NCI-H1048 (cell line): ENCODE measurements at regions not wholly inside any gene's neighbourhood (a gene's known extent, or its start where the extent isn't known, plus 50 kb on each side); places are given as distances from the start of the nearest gene placed in this dataset.

ENCODE experiments used
- DNase-seq: peaks from one replicate; lab custom pipeline; 2025; lab: John Stamatoyannopoulos, UW

DNA sequence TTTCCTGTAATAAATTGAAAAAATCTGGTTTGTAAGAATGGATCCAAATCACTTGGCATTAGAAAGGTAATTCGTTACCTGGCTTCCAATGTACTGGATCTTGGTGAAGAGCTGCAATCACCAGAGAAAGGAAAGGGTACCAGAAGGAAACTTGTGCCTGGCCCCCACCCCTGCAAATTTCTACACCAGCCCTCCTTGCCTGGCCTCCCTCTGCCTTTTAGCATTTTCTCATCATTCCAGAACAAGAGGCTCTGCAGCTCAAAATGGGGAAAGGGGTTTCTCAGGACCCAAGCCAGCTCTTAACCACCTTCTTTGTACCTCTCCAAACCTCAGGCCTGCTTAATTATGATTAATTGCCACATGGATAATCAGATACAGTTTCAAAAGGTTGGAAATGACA is 612.8 kb upstream of the MGMT start:
- DNase-seq, result no peak

DNA sequence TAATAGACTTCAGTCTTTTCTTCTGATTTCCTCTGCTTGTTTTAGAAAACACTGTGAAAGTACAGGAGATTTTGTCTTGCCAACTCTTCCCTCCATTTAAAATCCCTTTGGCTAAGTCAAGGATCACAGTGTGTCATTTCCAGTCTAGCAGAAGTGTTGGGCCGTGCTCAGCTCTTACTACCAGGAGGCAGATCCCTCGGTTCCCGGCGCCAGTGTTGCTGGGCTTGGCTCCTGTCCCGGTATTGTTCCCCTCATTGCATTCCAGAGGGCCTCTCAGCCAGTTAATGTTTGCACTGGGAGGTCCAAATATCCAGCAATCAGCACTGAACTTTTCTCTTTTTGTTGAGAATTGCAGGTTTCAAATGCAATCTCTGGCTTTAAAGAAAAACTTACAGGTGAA is 612.1 kb upstream of the MGMT start:
- DNase-seq, result no peak

DNA sequence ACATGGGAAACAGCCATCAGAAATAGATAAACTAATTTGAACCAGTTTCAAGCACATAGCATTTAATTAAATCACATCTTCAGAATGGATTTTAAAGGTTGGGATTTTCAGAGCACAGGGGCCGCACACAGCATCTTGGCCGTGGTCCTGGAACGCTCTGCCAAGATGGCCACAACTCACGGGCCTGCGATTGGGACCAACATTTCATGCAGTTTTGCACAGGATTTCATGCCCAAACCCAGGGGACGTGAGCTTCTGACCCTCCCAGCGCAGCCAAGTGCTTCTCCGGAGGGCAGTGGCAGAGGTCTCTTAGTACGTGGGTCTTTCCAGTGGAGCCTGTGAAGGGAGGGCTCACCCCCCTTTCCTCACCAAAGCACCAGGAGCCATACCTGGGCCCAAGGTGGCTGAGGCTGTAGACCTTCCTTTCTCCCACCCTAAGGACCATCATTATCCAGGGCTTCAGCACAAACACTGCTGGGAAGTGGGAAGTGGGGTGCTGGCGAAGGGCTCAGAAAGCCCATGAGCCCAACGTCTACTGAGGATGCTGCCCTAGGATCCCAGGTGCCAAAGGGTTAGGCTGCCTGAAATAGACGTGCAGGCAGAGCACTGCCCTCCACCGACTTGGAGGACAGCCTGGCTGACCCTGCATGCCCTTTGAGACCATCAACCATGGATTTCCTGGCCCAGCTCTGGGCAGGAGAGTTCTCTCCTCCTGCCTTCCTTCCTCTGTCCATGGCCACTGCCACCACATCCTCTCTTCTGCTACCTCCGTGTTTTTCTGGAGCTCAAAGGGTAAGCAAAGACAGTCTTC is 611.2 kb upstream of the MGMT start:
- DNase-seq, result no peak

DNA sequence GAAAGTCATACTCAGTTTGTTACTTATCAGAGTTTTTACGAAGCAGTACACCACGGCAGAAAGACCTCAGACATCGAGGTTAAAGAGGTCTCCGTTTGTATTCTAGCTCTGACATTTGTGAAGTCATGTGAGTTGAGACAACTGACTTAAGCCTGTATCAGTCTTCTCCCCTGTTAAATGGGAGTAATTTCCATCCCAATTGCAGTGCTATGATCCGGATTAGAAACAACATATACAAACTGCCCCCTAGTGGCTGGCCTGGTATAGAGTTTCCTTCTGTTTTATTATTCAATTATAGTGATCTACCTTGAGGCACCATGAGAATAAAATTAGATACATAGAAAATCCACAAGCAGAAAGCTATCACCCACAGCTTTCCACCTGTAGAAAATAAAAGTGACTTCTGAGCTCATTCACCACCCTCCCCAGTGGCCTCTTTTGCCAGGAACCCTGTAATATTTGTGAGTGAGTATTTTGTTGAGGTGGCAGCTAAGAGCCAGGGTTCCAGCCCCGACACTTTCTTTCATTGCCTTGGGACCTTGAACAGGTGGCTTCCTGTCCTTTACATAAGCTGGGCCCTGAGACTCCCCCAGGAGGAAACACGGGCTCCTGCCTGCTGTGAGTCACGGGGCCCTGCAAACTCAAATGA is 607.2 kb upstream of the MGMT start:
- no peak for DNase-seq

DNA sequence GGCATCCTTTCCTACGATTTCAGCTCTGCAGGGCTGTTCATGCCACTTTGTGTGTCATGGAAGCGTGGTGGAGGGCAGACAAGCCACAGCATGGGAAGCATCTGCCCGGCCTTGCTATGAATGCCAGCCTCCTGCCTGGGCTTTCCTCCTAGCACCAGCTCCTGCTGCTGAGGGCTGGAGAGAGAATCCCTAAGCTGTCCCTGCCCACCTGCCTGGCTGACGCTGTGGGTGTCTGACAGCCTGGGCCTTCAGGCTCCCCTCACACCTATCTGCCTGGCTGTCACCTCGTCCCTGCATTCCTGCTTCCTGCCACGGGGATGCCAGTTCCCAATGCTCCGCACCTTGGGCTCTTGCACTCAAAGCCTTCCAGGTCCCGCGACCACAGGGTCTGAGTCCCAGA is 606.5 kb upstream of the MGMT start:
- DNase-seq, result no peak

DNA sequence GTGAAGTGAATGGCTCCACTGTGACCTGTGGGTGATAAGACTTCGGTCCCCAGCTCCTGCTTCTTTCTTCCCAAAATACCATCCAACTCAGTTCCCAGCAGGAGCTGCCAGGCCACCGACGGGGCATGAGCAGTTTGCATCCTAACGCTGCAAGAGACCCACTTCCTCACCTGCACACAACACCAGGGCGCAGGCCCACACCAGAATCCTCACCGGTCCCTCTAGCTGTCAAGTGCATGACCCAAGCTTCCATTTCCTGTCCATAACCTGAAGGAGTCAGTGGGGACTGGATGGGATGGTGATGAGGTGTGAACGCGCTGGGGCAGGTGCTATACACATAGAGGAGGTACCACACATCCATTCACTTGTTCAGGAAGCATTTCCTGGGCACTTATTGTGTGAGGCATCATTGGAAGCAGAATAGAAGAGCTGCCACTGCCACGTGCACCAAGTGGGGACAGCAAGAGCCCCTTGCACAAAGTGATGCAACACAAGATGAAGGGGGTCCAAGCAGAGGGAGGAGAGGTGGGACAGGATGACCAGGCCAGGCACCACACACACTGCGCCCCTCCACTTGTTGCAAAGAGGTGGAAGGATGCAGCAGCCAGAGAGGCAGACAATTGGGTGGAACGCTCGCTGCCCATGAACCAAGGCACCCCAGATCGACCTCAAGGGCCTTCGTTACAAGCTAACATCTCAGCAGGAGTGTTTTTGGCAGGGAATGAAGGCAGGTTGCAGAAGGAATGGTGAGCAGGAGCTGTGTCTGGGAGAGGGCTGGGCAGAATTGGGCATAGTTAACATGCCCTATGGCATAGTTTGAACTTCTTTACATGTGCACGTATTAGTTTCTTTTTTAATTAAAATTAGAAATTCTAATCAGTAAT is 605.8 kb upstream of the MGMT start:
- no peak for DNase-seq

DNA sequence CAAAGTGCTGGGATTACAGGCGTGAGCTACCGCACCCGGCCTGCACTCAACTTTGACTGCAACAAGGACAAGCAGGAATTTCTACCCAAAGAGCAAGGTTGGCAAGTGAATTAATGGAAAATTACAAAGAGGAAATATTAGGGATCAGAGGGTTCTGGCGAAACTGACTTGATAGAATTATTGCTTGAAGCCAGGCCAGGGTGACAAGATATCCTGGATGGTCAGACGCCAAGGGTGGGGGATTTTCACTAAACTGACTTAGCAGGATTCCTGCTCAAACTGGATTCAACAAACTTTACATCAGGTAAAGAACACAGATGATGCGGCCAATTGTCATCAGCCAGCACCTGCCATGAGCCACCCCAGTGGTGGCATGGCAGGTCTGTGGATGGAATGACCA is 603.6 kb upstream of the MGMT start:
- DNase-seq, result no peak

DNA sequence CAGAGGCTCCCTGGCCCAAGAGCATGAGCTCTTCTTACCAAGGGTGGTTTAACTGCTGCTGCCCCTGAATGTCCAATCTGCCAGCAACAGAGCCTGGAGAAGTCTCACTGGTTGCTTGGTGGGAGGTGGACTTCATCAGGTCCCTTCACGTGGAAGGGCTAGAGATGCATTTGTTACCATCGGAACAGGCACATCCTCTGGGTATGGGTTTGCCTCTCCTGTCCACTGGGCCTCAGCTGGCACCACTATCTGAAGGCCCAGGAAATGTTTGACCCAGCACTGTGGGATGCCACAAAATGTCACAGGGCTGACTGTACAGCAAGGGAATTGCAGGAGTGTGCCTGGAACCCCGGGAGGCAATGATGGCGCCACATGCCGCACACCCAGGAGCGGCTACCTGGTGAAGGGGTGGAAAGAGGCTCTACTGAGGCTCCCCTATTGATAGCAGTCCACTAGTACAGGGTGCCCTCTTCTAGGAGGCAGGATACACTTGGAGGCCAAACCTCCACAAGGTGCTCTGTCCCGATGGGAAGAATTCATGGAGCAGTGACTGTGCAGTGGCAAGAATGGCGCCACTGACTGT is 603.1 kb upstream of the MGMT start:
- no peak for DNase-seq

DNA sequence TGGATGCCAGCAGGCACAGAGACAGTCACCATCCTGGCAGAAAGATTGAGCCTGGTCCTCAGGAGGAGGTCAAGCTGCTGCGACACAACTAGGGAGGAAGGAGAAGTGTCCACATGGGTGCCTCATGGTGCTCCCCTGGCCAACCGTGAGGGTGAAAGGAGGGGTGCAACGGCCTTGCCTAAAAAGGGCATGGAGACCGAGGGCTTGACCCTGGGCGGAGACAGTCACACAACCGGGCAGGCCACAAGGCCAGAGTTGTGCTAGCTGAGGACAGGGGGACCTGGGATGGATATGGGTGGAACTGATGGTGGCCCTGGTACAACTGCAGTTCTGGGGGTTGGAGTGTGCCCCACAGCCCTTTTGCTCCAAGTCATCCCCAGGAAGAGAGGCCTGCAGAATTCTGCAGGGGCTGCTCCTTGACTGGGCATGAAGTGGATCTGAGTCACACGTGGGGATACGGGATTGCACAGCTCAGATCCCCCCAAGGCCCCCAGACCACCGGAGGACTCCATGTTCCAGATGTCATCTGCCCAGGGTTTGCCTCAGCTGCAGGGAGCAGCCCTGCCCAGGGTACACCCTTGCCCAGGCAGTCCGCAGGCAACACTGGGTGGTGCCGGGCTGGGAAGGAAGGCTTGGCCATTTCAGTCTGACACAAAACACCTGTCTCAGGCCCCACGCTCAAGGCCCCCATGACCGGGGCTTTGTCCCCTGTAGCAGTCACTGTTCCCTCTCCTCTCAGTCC is 602.3 kb upstream of the MGMT start:
- DNase-seq, result no peak

DNA sequence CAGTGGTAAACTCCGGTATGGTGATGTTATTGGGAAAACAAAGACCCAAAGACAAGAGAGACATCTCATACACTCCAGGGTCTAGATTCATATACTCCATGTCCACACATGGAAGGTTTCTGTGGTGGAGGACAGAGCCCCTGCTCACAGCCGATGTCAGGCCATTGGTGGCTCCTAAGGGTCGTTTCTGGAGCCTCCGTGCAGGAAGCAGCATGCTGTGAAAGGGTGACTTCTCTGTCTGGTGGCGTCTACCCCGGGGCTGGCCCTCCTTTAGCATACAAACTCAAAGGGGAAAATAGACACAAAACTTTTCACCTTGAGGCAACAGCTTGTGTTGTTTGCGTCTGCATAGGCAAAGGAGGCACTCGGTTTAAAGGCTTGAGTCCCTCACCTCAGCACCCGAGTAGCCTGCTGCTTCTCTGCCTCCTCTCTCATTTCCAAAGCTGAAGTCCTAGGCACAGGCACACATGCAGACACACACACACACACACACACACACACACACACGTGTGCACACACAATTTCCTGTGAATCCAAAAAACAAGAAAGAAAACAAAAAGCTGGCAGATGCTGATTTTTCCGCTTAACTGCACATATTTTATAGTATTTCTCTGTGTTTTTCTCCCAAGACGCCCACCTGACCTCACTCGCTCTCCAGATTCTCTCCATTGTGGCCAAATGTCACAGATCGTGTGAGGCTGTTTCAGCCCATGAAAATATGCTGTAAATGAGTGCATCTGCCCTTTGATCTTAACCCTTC is 601.4 kb upstream of the MGMT start:
- DNase-seq, result no peak

DNA sequence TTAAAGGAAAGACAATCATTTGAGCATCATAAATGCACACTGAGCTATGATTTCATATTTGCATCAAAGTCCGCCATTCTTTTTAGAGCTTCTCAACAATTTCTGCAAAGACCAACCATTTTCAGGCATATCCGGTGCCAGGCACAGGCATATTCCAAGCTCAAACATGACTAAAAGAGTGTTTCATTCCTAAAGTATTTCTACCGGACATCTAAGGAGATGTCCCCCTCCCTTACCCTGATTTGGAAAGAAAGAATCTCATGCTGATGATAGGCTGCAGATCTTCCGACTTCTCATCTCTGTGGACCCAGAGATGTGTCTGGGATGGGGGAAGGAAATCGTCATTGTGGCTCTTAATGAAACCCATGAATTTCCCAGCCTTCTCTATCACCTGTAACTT is 600.5 kb upstream of the MGMT start:
- no peak for DNase-seq

DNA sequence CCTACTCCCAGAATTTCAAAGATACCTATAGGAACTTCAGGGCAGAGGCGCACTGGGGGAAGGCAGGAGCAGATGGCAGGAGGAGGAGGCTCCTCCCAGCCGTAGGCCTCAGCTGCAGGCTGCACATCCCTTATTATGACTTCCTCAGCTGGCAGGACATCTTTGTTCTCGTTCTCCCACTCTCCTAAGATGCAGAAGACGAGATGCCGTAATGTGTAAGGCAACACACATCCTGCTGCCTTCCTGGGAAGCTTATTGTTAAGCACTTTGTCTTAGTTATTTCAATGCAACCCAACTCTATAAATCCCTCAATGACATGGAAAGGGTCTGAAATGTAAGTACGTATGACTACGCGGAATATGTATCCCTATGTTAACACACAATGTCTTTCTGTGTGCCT is 599.8 kb upstream of the MGMT start:
- no peak for DNase-seq

DNA sequence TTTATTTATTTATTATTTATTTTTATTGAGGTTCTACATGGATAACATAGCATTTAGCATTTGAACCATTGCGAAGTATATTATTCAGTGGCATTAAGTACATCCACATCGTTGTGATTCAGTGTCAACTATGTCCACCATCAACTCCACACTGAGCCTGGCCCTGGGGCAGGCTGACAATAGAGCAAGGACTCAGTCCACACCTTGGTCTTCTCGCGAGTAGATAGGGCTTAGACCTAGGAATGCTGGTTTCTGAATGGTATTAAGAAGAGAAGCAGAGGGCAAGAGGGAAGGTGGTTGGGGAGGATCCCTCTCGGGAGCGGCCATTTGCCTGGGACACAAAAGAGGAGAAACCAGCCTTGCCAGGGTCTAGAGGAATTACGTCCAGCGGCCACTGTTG is 599.2 kb upstream of the MGMT start:
- DNase-seq, result no peak

DNA sequence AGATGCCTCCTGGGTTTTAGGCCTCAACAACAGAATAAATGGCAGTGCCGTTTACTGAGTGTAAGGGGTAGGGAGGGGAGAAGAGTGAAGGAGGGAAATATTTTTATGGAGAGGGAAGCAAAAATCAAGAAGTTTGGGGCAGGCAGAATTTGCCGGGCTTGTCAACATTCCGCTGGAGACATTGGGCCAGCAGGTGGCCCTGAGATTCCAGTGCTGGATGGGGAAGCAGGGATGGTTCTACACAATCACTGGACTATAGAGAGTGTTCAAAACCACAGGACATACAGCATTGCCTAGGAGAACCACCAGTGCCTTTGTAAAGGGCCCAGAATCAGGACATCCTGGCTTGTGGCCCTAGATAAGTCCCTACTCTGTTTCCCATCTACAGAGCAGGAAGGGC is 598.6 kb upstream of the MGMT start:
- DNase-seq, result no peak

DNA sequence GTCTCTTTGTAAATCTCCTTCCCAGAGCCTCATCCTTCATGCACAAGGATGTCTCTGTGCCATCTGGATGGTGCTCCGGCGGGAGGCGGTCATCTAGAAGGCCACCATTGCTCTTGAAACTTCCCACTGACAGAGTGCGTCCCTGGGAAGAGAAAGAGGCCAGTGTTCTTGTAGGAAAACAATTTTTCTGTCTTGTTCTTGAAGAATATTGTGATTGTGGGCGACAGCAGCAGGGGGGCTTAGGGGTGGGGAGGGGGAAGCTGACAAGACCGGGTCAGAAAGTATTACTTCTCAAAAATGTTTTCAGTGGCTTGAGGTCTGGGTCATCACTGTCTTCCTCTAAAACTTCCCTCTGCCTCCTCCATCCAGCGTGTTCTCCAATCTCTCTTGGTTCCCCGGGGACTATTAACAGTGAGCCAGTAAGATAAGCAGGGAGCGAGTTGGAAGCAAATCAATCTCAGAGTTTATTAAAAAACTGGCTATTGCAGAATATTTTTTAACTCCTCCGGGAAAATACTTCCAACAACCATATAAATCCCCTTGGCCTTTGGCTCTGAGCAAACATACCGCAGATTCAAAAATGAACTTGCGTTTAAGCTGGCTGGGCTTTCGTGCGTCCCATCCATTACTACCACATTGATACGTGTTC is 597.8 kb upstream of the MGMT start:
- DNase-seq, result no peak

DNA sequence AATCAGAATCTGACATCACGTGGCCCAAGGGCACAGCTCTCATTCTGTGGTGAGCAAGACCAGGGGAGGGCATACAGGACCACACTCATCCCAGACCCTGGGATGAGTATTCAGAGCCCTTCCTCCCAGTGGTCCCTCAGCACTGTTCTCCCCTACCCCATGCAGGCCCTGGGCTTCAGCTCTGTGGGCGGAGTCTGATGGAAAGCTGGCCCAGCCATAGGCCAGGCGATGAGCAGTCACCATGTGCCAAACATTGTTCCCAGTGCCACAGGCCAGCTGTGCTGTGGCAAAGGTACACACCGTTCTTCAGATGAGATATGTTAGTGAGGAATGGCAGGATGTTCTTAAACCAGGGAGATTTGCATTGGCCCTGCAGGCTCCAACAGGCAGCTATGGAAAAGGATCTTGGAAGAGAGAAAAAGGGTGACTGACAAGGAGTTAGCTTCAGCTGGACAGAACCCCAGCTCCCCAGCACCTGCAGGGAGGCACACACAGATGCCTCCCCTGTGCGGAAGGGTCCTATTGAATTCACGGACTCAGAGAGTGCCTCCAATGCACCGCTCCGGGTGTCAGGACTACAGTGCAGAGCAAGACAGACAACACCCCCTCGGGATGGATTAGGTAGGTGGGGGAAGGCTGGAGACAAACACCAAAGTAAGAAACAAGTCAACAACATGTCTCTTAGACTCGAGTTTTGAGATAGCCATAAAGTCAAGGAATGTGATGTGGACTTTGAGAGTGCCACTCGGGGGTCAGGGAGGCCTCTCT is 596.0 kb upstream of the MGMT start:
- DNase-seq, result no peak

DNA sequence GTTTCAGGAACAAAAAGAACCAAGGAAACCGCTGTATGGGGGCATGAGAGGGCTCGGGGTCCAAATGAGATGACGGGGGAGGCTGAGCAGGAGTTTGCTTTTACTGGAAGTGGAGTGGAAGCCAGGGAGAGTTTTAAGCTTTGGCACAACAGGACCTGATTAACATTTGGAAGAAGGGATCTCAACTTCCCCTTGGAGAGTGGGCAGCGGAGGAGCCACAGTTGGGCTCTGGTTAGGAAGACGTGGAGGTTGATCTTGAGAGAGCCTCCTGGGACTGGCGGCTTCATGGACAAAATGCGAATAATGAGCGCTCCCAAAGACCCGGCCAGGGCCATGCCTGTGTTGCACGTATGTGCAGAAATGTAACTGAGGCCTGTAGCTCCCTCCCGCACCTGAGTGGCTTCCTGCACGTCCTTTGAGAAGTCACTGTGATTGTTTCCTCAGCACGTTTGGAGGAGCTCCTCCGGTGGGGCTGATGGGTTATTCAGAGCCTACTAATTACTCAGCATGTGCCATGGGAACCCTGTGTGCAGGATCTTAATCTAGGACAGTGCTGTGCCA is 595.3 kb upstream of the MGMT start:
- DNase-seq, result no peak

DNA sequence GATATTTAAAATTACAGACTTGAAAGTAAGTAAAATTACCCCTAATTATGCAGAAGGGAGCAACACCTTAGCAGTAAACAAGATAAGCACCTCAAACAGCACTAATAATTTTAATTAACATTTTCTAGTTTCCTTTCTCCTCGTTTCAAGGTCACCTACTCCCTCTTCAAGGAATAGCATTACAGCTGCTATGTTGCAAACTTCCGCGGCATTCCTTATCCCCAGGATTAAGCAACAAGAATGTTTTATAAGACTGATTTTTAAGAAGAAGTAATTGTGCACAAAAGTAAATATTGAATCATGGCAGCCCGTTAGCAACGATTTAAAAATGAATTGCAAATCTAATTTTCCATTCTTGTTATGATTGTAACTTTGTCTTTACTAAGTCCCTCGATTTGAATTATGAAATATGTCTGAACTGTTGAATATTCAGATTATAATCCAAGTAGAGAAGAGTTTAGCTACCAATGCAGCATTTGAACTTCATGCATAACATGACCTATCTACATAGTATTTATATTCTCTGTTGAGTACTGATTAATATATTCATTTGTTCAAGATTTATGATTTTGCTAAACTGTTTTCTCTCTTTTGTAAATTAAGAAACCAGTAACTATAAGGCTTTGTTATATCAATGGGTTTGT is 593.5 kb upstream of the MGMT start:
- no peak for DNase-seq

DNA sequence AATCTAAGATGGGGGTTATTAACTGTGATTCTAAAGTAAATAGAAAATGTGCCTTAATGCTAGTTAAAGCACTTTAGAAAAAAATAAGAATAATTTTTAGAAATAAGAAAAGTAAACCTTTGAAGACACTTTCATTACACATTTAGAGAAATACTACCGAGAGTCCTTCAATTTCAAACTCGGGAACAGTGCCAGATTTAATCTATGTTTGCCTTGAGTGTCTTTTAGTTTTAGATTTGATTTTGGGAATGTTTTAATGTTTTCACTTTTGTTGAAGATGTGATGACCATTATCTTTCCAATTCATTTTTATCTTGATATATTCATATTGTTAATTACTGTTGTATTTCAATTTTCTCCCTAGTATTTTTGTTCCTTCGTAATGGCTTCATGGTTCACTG is 592.7 kb upstream of the MGMT start:
- DNase-seq, result no peak
